SU-DHL-6 (cell line): ENCODE measurements at regions not wholly inside any gene's neighbourhood (a gene's known extent, or its start where the extent isn't known, plus 50 kb on each side); places are given as distances from the start of the nearest gene placed in this dataset.

ENCODE experiments used
- EZH2phosphoT487 ChIP-seq: fragments of 200-600 bp; sonication (generic), shearing (Covaris generic); conservative IDR thresholded peaks from 2 replicates; pipeline ENCODE4 v1.6.1; 2018; ENCODE audit warnings: mild to moderate bottlenecking, antibody characterized with exemption, low read length, moderate library complexity, mixed read lengths
- TF ChIP-seq, protein P1 (sequence below): fragments of 200-600 bp; sonication (generic); IDR thresholded peaks from one replicate; pipeline ENCODE4 v1.5.1; 2017; ENCODE audit warnings: antibody characterized with exemption, mild to moderate bottlenecking, low read length, moderate library complexity; ENCODE audit not compliant: insufficient read depth, poor library complexity, severe bottlenecking

DNA sequence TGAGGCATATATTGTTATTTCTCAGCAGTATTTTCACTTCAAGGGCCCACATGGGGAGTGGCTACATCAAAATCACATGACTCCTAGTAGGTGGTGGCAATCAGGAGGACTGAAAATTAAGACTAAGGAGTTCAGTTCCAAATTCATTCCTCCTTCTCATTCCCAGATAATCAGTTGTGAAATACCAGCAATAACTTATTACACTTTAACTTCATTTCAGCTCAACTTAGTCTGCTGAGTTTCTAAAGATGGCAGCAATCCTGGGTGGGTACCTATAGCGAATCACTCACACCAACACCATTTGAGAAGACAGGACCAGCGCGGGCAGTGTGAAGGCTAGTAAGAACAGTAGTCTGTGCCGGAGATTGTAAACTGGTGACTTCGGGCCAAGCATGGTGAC lies 63.9 kb upstream of the SLC10A2 start:
- TF ChIP-seq, protein P1, sequence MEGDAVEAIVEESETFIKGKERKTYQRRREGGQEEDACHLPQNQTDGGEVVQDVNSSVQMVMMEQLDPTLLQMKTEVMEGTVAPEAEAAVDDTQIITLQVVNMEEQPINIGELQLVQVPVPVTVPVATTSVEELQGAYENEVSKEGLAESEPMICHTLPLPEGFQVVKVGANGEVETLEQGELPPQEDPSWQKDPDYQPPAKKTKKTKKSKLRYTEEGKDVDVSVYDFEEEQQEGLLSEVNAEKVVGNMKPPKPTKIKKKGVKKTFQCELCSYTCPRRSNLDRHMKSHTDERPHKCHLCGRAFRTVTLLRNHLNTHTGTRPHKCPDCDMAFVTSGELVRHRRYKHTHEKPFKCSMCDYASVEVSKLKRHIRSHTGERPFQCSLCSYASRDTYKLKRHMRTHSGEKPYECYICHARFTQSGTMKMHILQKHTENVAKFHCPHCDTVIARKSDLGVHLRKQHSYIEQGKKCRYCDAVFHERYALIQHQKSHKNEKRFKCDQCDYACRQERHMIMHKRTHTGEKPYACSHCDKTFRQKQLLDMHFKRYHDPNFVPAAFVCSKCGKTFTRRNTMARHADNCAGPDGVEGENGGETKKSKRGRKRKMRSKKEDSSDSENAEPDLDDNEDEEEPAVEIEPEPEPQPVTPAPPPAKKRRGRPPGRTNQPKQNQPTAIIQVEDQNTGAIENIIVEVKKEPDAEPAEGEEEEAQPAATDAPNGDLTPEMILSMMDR: no peak
- no peak for TF ChIP-seq EZH2phosphoT487
